HCT116 (cell line): ENCODE measurements at regions not wholly inside any gene's neighbourhood (a gene's known extent, or its start where the extent isn't known, plus 50 kb on each side); places are given as distances from the start of the nearest gene placed in this dataset.

Source experiments
- CEBPB ChIP-seq: IDR thresholded peaks from 2 replicates; pipeline ENCODE4 v1.6.1; 2012; ENCODE audit warnings: low read depth
- EZH2 ChIP-seq: fragments of 200-600 bp; sonication (generic); IDR thresholded peaks from 2 replicates; pipeline ENCODE4 v1.6.1; 2017; ENCODE audit warnings: antibody characterized with exemption, mixed run types
- JUND ChIP-seq: IDR thresholded peaks from 2 replicates; pipeline ENCODE4 v1.6.1; 2012
- MAX ChIP-seq: IDR thresholded peaks from 2 replicates; pipeline ENCODE4 v1.6.1; 2012
- POLR2A ChIP-seq: IDR thresholded peaks from 2 replicates; pipeline ENCODE4 v1.7.0; 2011; ENCODE audit warnings: borderline replicate concordance; ENCODE audit not compliant: insufficient read depth, insufficient read length; ENCODE audit errors: extremely low read depth
- POLR2AphosphoS5 ChIP-seq: IDR thresholded peaks from 2 replicates; pipeline ENCODE4 v1.6.1; 2011; ENCODE audit warnings: mild to moderate bottlenecking, low read depth, low read length, moderate library complexity
- RAD21 ChIP-seq: IDR thresholded peaks from 2 replicates; pipeline ENCODE4 v1.6.1; 2012; ENCODE audit warnings: low read depth, mild to moderate bottlenecking
- REST ChIP-seq: IDR thresholded peaks from 2 replicates; pipeline ENCODE4 v1.6.1; 2012; ENCODE audit warnings: low read depth
- SIN3A ChIP-seq: IDR thresholded peaks from 2 replicates; pipeline ENCODE4 v1.6.1; 2012; ENCODE audit warnings: low read depth
- TCF7L2 ChIP-seq: IDR thresholded peaks from 2 replicates; pipeline ENCODE4 v1.7.0; 2011; ENCODE audit warnings: borderline replicate concordance, inconsistent platforms; ENCODE audit not compliant: insufficient read depth, insufficient read length; ENCODE audit errors: extremely low read depth
- ZFX ChIP-seq: fragments of 450-650 bp; IDR thresholded peaks from 2 replicates; pipeline ENCODE4 v1.6.1; 2017
- TF ChIP-seq, protein P1 (sequence below), 3 experiments: fragments of 200-600 bp in 1 of 3; sonication (generic) in 1 of 3; IDR thresholded peaks in 2 of 3; conservative IDR thresholded peaks in 1 of 3; 2 replicates each; pipeline ENCODE4 v1.5.1; 2012 to 2017; ENCODE audit warnings: low read depth in 2 of 3, low read length in 2 of 3, antibody characterized with exemption in 1 of 3, borderline replicate concordance in 1 of 3, control low read depth in 1 of 3, mild to moderate bottlenecking in 1 of 3, mixed read lengths in 1 of 3, mixed run types in 1 of 3, moderate library complexity in 1 of 3; ENCODE audit not compliant: insufficient read depth in 1 of 3

GRCh38 chr13:111517641-111518010 is 197.2 kb downstream of the TEX29 start:
- no peak for TF ChIP-seq MAX
- TF ChIP-seq, protein P1, sequence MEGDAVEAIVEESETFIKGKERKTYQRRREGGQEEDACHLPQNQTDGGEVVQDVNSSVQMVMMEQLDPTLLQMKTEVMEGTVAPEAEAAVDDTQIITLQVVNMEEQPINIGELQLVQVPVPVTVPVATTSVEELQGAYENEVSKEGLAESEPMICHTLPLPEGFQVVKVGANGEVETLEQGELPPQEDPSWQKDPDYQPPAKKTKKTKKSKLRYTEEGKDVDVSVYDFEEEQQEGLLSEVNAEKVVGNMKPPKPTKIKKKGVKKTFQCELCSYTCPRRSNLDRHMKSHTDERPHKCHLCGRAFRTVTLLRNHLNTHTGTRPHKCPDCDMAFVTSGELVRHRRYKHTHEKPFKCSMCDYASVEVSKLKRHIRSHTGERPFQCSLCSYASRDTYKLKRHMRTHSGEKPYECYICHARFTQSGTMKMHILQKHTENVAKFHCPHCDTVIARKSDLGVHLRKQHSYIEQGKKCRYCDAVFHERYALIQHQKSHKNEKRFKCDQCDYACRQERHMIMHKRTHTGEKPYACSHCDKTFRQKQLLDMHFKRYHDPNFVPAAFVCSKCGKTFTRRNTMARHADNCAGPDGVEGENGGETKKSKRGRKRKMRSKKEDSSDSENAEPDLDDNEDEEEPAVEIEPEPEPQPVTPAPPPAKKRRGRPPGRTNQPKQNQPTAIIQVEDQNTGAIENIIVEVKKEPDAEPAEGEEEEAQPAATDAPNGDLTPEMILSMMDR (IDR thresholded peaks at IDR 0.05 in 2 of 3, conservative IDR thresholded peaks at IDR 0.05 in 1 of 3; ENCODE audit: borderline replicate concordance in 1 of 3, insufficient read depth in 1 of 3, low read depth in 2 of 3, low read length in 2 of 3) = no peak
- TF ChIP-seq POLR2A = no peak
- TF ChIP-seq ZFX = no peak
- TF ChIP-seq RAD21 = no peak
- no peak for TF ChIP-seq REST
- no peak for TF ChIP-seq POLR2AphosphoS5
- TF ChIP-seq SIN3A = no peak
- no peak for TF ChIP-seq TCF7L2
- TF ChIP-seq CEBPB = no peak
- no peak for TF ChIP-seq EZH2
- TF ChIP-seq JUND = no peak
